ENCODE measurements at regions not wholly inside any gene's neighbourhood (a gene's known extent, or its start where the extent isn't known, plus 50 kb on each side); places are given as distances from the start of the nearest gene placed in this dataset.

DNA sequence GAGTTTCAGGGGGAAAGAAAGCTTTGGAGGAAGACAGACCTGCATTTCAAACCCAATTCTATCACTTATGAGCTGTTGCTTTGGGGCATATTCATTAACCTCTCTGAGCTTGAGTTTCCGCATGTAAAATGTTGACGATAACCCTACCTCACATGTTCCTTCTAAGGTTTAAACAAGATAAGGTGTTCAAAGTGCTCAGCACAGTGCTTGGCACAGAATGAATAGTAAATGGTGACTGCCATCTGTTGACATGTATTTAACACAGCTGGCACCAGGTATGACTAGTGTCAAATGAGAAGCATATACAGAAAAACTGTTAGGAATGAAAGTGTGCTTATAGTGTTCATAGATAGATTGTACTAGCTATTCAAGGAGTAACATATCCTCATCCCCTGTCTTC, 155.5 kb downstream of the PTGER3 start:
- no peaks in the 10 kb centered on the region for H3K79me1 ChIP-seq (ENCODE audit: low read depth, low read length)
- ChIA-PET CTCF (ENCODE audit: partially characterized antibody) (interaction anchor here (1.1 to 1.7 kb wide), 3 partner anchors 14 to 206 kb away, joined by 3 to 6 read pairs (median 4); no protein-coding TSS in a partner anchor), POLR2A (ENCODE audit: partially characterized antibody) (no interaction called here)
- no peak overlapping the region for H4K8ac ChIP-seq (ENCODE audit: extremely low read depth, insufficient read depth, low read length)
- H3K27ac ChIP-seq (ENCODE audit: low read depth, low read length) = no peak overlapping the region
- no peaks in the 10 kb centered on the region for H4K20me1 ChIP-seq (replicated peaks in 1 of 2; ENCODE audit: control insufficient read depth in 1 of 2, insufficient read depth in 2 of 2, low read length in 2 of 2)
- no peaks in the 10 kb centered on the region for H3K27me3 ChIP-seq (replicated peaks in 1 of 4; ENCODE audit: control insufficient read depth in 3 of 4, extremely low read depth in 1 of 4, insufficient read depth in 3 of 4, low read length in 3 of 4)
- H3K9me3 ChIP-seq (ENCODE audit: insufficient read depth in 2 of 2, low read depth in 1 of 2, low read length in 1 of 2) = no peaks in the 10 kb centered on the region
- H3K56ac ChIP-seq (replicated peaks; ENCODE audit: insufficient read length, low read depth, low read length) = no peak overlapping the region
- H3K14ac ChIP-seq (ENCODE audit: insufficient read length) = no peak overlapping the region
- no peak overlapping the region for H2BK5ac ChIP-seq (ENCODE audit: low read depth, low read length)
- no peak overlapping the region for H2BK20ac ChIP-seq (ENCODE audit: low read length)
- no peak overlapping the region for H2BK12ac ChIP-seq (ENCODE audit: low read depth, low read length)
- no peaks in the 10 kb centered on the region for H3K79me2 ChIP-seq (ENCODE audit: control insufficient read depth in 1 of 2, insufficient read depth in 2 of 2, low read length in 2 of 2)
- no peaks in the 10 kb centered on the region for H3K23me2 ChIP-seq (ENCODE audit: low read depth, low read length)
- no peak overlapping the region for H3K9ac ChIP-seq (replicated peaks in 1 of 4; ENCODE audit: extremely low read depth in 1 of 4, low read depth in 3 of 4, low read length in 3 of 4)
- no peak overlapping the region for H4K5ac ChIP-seq (ENCODE audit: insufficient read length, low read depth, low read length)
- H2AK5ac ChIP-seq (ENCODE audit: low read depth, low read length) = no peak overlapping the region
- no peak overlapping the region for H2BK15ac ChIP-seq (ENCODE audit: low read length)
- DNase-seq (ENCODE audit: low read depth in 1 of 2, low spot score in 2 of 2) (no peak), FAIRE-seq (no peak)
- TF ChIP-seq SIRT6 (IDR thresholded peaks at IDR 0.05; ENCODE audit: low read length) = no peak
- 70% methylated on average over 2 of the region's 2 CpGs; no CpG with 5 or more reads in 1 of the 2 experiments for WGBS, 2 experiments (ENCODE audit: extremely low coverage in 1 of 2, insufficient coverage in 1 of 2, insufficient read length in 1 of 2, insufficient replicate concordance in 2 of 2, low coverage in 1 of 2, low lambda C conversion rate in 2 of 2, missing lambda C conversion rate in 1 of 2)
- H2BK120ac ChIP-seq (replicated peaks; ENCODE audit: low read depth, low read length) = no peak overlapping the region
- H4K91ac ChIP-seq (replicated peaks; ENCODE audit: insufficient read length, low read length) = no peak overlapping the region
- H3K36me3 ChIP-seq (ENCODE audit: control insufficient read depth in 2 of 4, insufficient read depth in 4 of 4, low read length in 3 of 4) = no peaks in the 10 kb centered on the region
- no peak overlapping the region for H3K4me2 ChIP-seq (ENCODE audit: insufficient read depth in 1 of 2, low read depth in 2 of 2, low read length in 2 of 2)
- H3K18ac ChIP-seq (ENCODE audit: extremely low read depth, low read length) = no peak overlapping the region
- no peak overlapping the region for H3K23ac ChIP-seq (ENCODE audit: insufficient read length)
- H3K4ac ChIP-seq (replicated peaks; ENCODE audit: insufficient read length, low read depth, low read length) = no peak overlapping the region
- H3K4me3 ChIP-seq (ENCODE audit: extremely low read depth in 1 of 4, insufficient read depth in 2 of 4, low read depth in 3 of 4, low read length in 4 of 4) = no peak overlapping the region
- no peak overlapping the region for H2AFZ ChIP-seq (ENCODE audit: low read length)
- peaks cover 0 to 8% (median 0%) of the 10 kb centered on the region in 4 experiments; a peak in 2 of 7 replicates for H3K4me1 ChIP-seq (replicated peaks in 1 of 4; ENCODE audit: control insufficient read depth in 3 of 4, insufficient read depth in 4 of 4, low read length in 3 of 4)
